Stimulated activated memory B cell treated with anti-CD40 and anti-IgM and Interleukin-4, amounts not matched to agents 10 μg/mL and 1 μg/mL and 100 μg/mL, for 72 hours (primary cell): ENCODE measurements at regions not wholly inside any gene's neighbourhood (a gene's known extent, or its start where the extent isn't known, plus 50 kb on each side); places are given as distances from the start of the nearest gene placed in this dataset.

Source experiments
- ATAC-seq: fragments of 150-1000 bp; cut with Tn5 transposase; 2 replicates; pipeline ENCODE4 v1.10.0; 2021
- H3K27ac Mint-ChIP-seq: one replicate; pipeline ENCODE4 v1.8.0; 2022; ENCODE audit warnings: mild to moderate bottlenecking, mixed read lengths
- H3K27me3 Mint-ChIP-seq: one replicate; pipeline ENCODE4 v1.8.0; 2022; ENCODE audit warnings: mixed read lengths
- H3K36me3 Mint-ChIP-seq: one replicate; pipeline ENCODE4 v1.8.0; 2022; ENCODE audit warnings: mixed read lengths
- H3K4me1 Mint-ChIP-seq: one replicate; pipeline ENCODE4 v1.8.0; 2022; ENCODE audit warnings: mixed read lengths
- H3K4me3 Mint-ChIP-seq: one replicate; pipeline ENCODE4 v1.8.0; 2022; ENCODE audit warnings: mild to moderate bottlenecking, moderate library complexity, mixed read lengths
- H3K9me3 Mint-ChIP-seq: one replicate; pipeline ENCODE4 v1.8.0; 2022; ENCODE audit warnings: mixed read lengths

- ATAC-seq, result no peak
- H3K36me3 Mint-ChIP-seq, result no peaks in the 10 kb centered on the region
Measured at GRCh38 chr5:3145641-3146040, 394.2 kb upstream of the IRX2 start.

GRCh38 chr5:3143382-3143781, 391.9 kb upstream of the IRX2 start:
- Mint-ChIP-seq H3K36me3 (no peaks in the 10 kb centered on the region), H3K27me3 (no peaks in the 10 kb centered on the region), H3K27ac (no peak overlapping the region), H3K9me3 (peaks cover 6% of the 10 kb centered on the region), H3K4me3 (no peak overlapping the region), H3K4me1 (no peaks in the 10 kb centered on the region)
- ATAC-seq, result no peak

More at GRCh38 chr5:3145641-3146040, 394.2 kb upstream of the IRX2 start:
- Mint-ChIP-seq H3K9me3 (peaks cover 7% of the 10 kb centered on the region), H3K27me3 (peaks cover 11% of the 10 kb centered on the region), H3K27ac (no peak overlapping the region), H3K4me1 (no peaks in the 10 kb centered on the region), H3K4me3 (no peak overlapping the region)

GRCh38 chr5:3142261-3143027, 391.0 kb upstream of the IRX2 start:
- Mint-ChIP-seq H3K9me3 (peaks cover 6% of the 10 kb centered on the region), H3K4me1 (no peaks in the 10 kb centered on the region), H3K36me3 (no peaks in the 10 kb centered on the region), H3K27ac (no peak overlapping the region), H3K27me3 (no peaks in the 10 kb centered on the region), H3K4me3 (no peak overlapping the region)
- ATAC-seq, result no peak

GRCh38 chr5:3140117-3140516, 388.6 kb upstream of the IRX2 start:
- Mint-ChIP-seq H3K27me3 (no peaks in the 10 kb centered on the region), H3K4me3 (no peak overlapping the region), H3K4me1 (no peaks in the 10 kb centered on the region), H3K36me3 (no peaks in the 10 kb centered on the region), H3K9me3 (peaks cover 6% of the 10 kb centered on the region), H3K27ac (no peak overlapping the region)
- ATAC-seq, result no peak

GRCh38 chr5:3139499-3139931, 388.0 kb upstream of the IRX2 start:
- Mint-ChIP-seq H3K9me3 (peaks cover 3% of the 10 kb centered on the region), H3K4me3 (no peak overlapping the region), H3K27ac (no peak overlapping the region), H3K27me3 (no peaks in the 10 kb centered on the region), H3K36me3 (no peaks in the 10 kb centered on the region), H3K4me1 (no peaks in the 10 kb centered on the region)
- ATAC-seq, result no peak

- H3K4me3 Mint-ChIP-seq, result no peak overlapping the region
- peaks cover 3% of the 10 kb centered on the region for H3K9me3 Mint-ChIP-seq
- H3K36me3 Mint-ChIP-seq, result no peaks in the 10 kb centered on the region
- no peak overlapping the region for H3K27ac Mint-ChIP-seq
- H3K27me3 Mint-ChIP-seq, result no peaks in the 10 kb centered on the region
- no peaks in the 10 kb centered on the region for H3K4me1 Mint-ChIP-seq
- no peak for ATAC-seq
Measured at GRCh38 chr5:3131161-3131560, 379.7 kb upstream of the IRX2 start.

GRCh38 chr5:3129252-3129651, 377.8 kb upstream of the IRX2 start:
- Mint-ChIP-seq H3K9me3 (peaks cover 3% of the 10 kb centered on the region), H3K4me3 (no peak overlapping the region), H3K36me3 (no peaks in the 10 kb centered on the region), H3K27me3 (no peaks in the 10 kb centered on the region), H3K4me1 (no peaks in the 10 kb centered on the region), H3K27ac (no peak overlapping the region)
- no peak for ATAC-seq

- H3K27ac Mint-ChIP-seq, result no peak overlapping the region
Measured at GRCh38 chr5:3127423-3127911, 376.0 kb upstream of the IRX2 start.

GRCh38 chr5:3126639-3127038, 375.2 kb upstream of the IRX2 start:
- no peaks in the 10 kb centered on the region for H3K27me3 Mint-ChIP-seq

More at GRCh38 chr5:3127423-3127911, 376.0 kb upstream of the IRX2 start:
- peaks cover 3% of the 10 kb centered on the region for H3K9me3 Mint-ChIP-seq
- H3K4me3 Mint-ChIP-seq, result no peak overlapping the region
- no peaks in the 10 kb centered on the region for H3K4me1 Mint-ChIP-seq
- ATAC-seq, result no peak
- H3K36me3 Mint-ChIP-seq, result no peaks in the 10 kb centered on the region
- no peaks in the 10 kb centered on the region for H3K27me3 Mint-ChIP-seq

GRCh38 chr5:3124410-3124809, 372.9 kb upstream of the IRX2 start:
- Mint-ChIP-seq H3K36me3 (no peaks in the 10 kb centered on the region), H3K9me3 (peaks cover 3% of the 10 kb centered on the region), H3K27me3 (peaks cover 4% of the 10 kb centered on the region), H3K4me1 (no peaks in the 10 kb centered on the region), H3K4me3 (no peak overlapping the region), H3K27ac (no peak overlapping the region)
- no peak for ATAC-seq

More at GRCh38 chr5:3126639-3127038, 375.2 kb upstream of the IRX2 start:
- ATAC-seq, result no peak
- no peaks in the 10 kb centered on the region for H3K4me1 Mint-ChIP-seq
- H3K9me3 Mint-ChIP-seq, result peaks cover 3% of the 10 kb centered on the region
- H3K36me3 Mint-ChIP-seq, result no peaks in the 10 kb centered on the region
- no peak overlapping the region for H3K27ac Mint-ChIP-seq
- no peak overlapping the region for H3K4me3 Mint-ChIP-seq

- Mint-ChIP-seq H3K9me3 (peaks cover 3% of the 10 kb centered on the region), H3K4me1 (no peaks in the 10 kb centered on the region), H3K27me3 (peaks cover 10% of the 10 kb centered on the region), H3K27ac (no peak overlapping the region), H3K4me3 (no peak overlapping the region), H3K36me3 (no peaks in the 10 kb centered on the region)
- no peak for ATAC-seq
Measured at GRCh38 chr5:3123763-3124157, 372.3 kb upstream of the IRX2 start.

- H3K4me3 Mint-ChIP-seq, result no peak overlapping the region
- H3K4me1 Mint-ChIP-seq, result no peaks in the 10 kb centered on the region
- H3K36me3 Mint-ChIP-seq, result no peaks in the 10 kb centered on the region
- H3K27ac Mint-ChIP-seq, result no peak overlapping the region
- no peak for ATAC-seq
- H3K27me3 Mint-ChIP-seq, result peaks cover 16% of the 10 kb centered on the region
- H3K9me3 Mint-ChIP-seq, result peaks cover 2% of the 10 kb centered on the region
Measured at GRCh38 chr5:3122985-3123762, 371.7 kb upstream of the IRX2 start.

- Mint-ChIP-seq H3K4me3 (no peak overlapping the region), H3K9me3 (no peaks in the 10 kb centered on the region), H3K4me1 (no peaks in the 10 kb centered on the region), H3K27me3 (peaks cover 23% of the 10 kb centered on the region), H3K27ac (no peak overlapping the region), H3K36me3 (no peaks in the 10 kb centered on the region)
- ATAC-seq, result no peak
Measured at GRCh38 chr5:3122216-3122615, 370.7 kb upstream of the IRX2 start.

- H3K27me3 Mint-ChIP-seq, result peaks cover 26% of the 10 kb centered on the region
Measured at GRCh38 chr5:3121813-3122212, 370.3 kb upstream of the IRX2 start.

GRCh38 chr5:3120028-3120427, 368.6 kb upstream of the IRX2 start:
- ATAC-seq, result no peak
- Mint-ChIP-seq H3K27me3 (peaks cover 26% of the 10 kb centered on the region), H3K36me3 (no peaks in the 10 kb centered on the region), H3K9me3 (no peaks in the 10 kb centered on the region), H3K4me1 (no peaks in the 10 kb centered on the region), H3K27ac (no peak overlapping the region), H3K4me3 (no peak overlapping the region)

More at GRCh38 chr5:3121813-3122212, 370.3 kb upstream of the IRX2 start:
- Mint-ChIP-seq H3K4me3 (no peak overlapping the region), H3K4me1 (no peaks in the 10 kb centered on the region), H3K36me3 (no peaks in the 10 kb centered on the region), H3K9me3 (no peaks in the 10 kb centered on the region), H3K27ac (no peak overlapping the region)
- no peak for ATAC-seq

GRCh38 chr5:3119435-3119834, 368.0 kb upstream of the IRX2 start:
- Mint-ChIP-seq H3K27ac (no peak overlapping the region), H3K9me3 (no peaks in the 10 kb centered on the region), H3K36me3 (no peaks in the 10 kb centered on the region), H3K4me1 (no peaks in the 10 kb centered on the region), H3K27me3 (peaks cover 26% of the 10 kb centered on the region), H3K4me3 (no peak overlapping the region)
- ATAC-seq, result no peak
